ENCODE measurements at regions not wholly inside any gene's neighbourhood (a gene's known extent, or its start where the extent isn't known, plus 50 kb on each side); places are given as distances from the start of the nearest gene placed in this dataset.

DNA sequence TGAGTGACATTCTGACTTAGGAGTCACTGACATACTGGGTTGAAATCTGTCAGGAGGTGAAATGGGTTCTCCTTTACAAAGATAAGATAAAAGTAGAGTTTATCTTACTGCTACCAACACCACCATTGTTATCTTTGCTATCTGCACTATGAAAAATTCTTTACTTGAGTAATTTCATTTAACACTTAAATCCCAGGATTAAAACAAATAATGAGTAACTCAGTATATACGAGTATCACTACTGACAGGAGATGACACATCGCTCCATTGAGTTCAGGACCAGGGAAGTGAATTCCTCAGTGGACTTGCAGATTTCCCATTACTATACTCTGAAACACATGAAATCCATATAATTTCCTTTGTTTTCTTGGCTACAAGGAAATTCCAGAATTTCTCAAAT lies 242.1 kb upstream of the NLRP1 start:
- TF ChIP-seq, protein P1, sequence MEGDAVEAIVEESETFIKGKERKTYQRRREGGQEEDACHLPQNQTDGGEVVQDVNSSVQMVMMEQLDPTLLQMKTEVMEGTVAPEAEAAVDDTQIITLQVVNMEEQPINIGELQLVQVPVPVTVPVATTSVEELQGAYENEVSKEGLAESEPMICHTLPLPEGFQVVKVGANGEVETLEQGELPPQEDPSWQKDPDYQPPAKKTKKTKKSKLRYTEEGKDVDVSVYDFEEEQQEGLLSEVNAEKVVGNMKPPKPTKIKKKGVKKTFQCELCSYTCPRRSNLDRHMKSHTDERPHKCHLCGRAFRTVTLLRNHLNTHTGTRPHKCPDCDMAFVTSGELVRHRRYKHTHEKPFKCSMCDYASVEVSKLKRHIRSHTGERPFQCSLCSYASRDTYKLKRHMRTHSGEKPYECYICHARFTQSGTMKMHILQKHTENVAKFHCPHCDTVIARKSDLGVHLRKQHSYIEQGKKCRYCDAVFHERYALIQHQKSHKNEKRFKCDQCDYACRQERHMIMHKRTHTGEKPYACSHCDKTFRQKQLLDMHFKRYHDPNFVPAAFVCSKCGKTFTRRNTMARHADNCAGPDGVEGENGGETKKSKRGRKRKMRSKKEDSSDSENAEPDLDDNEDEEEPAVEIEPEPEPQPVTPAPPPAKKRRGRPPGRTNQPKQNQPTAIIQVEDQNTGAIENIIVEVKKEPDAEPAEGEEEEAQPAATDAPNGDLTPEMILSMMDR (IDR thresholded peaks at IDR 0.05; ENCODE audit: insufficient read depth, low read depth, low read length), result no peak
- TF ChIP-seq EZH2 (IDR thresholded peaks at IDR 0.05; ENCODE audit: insufficient read depth, low read length), result no peak
